Gastrocnemius medialis (tissue), 4 donors: ENCODE measurements at regions not wholly inside any gene's neighbourhood (a gene's known extent, or its start where the extent isn't known, plus 50 kb on each side); places are given as distances from the start of the nearest gene placed in this dataset.
A peak's percentile ranks its signal among the peaks of the same experiment; 100 is the strongest.

Source experiments
- ATAC-seq, 2 donors: fragments of 150-250 bp; one replicate each; pipeline ENCODE4 v1.9.1; 2016
- DNase-seq, 2 donors: peaks; one replicate each; pipeline ENCODE4 v3.0.0-alpha.2; 2019
- H3K27ac ChIP-seq, 4 donors: fragments of 200-600 bp; sonication (generic); 1 replicate in 1 of 4; 2 replicates in 3 of 4; pipeline ENCODE4 v1.5.1; 2016 to 2018; ENCODE audit warnings: mild to moderate bottlenecking in 2 of 4, moderate library complexity in 1 of 4
- H3K27me3 ChIP-seq, 3 donors: fragments of 200-600 bp; sonication (generic) in 2 of 3; 1 replicate in 1 of 3; 2 replicates in 2 of 3; pipeline versions ENCODE4 v1.5.1 to v1.6.0; 2016 to 2019; ENCODE audit warnings: mild to moderate bottlenecking in 1 of 3, moderate library complexity in 1 of 3
- H3K36me3 ChIP-seq, 2 donors: fragments of 200-600 bp; sonication (generic) in 1 of 2; one replicate each; pipeline ENCODE4 v1.5.1; 2017 to 2018
- H3K4me1 ChIP-seq, 2 donors: fragments of 200-600 bp; sonication (generic) in 1 of 2; one replicate each; pipeline ENCODE4 v1.5.1; 2016 to 2017; ENCODE audit warnings: mild to moderate bottlenecking in 2 of 2
- H3K4me3 ChIP-seq, 4 donors: fragments of 200-600 bp; sonication (generic) in 3 of 4; 1 replicate in 1 of 4; 2 replicates in 3 of 4; pipeline ENCODE4 v1.5.1; 2016 to 2019; ENCODE audit warnings: mild to moderate bottlenecking in 2 of 4
- H3K9me3 ChIP-seq, 3 donors: fragments of 200-600 bp; sonication (generic) in 2 of 3; 1 replicate in 1 of 3; 2 replicates in 2 of 3; pipeline ENCODE4 v1.5.1; 2016 to 2019
- POLR2A ChIP-seq, 2 donors: fragments of 450-650 bp; IDR thresholded peaks; one replicate each; pipeline ENCODE4 v1.6.1; 2017; ENCODE audit warnings: antibody characterized with exemption in 2 of 2, mild to moderate bottlenecking in 2 of 2, moderate library complexity in 2 of 2
- in situ Hi-C, 4 donors: fragments of 200-750 bp; cut with MboI; loops; one replicate each; pipeline versions ENCODE4 v1.15.0 to v1.8.0; 2017; ENCODE audit warnings: low sequenced_read_pairs in 4 of 4
- intact Hi-C: fragments of 100-400 bp; cut with DNase I; formaldehyde crosslinking; loops from one replicate; pipeline ENCODE4 v1.15.1; 2023; ENCODE audit warnings: low total_unique reads
- TF ChIP-seq, protein P1 (sequence below), 5 experiments: fragments of 450-650 bp in 3 of 5; fragments of 200-600 bp in 2 of 5; sonication (generic) in 2 of 5; IDR thresholded peaks in 4 of 5; conservative IDR thresholded peaks in 1 of 5; 1 replicate in 4 of 5; 2 replicates in 1 of 5; pipeline ENCODE4 v1.5.1; 2016 to 2019; ENCODE audit warnings: antibody characterized with exemption in 5 of 5, mild to moderate bottlenecking in 3 of 5, moderate library complexity in 3 of 5

DNA sequence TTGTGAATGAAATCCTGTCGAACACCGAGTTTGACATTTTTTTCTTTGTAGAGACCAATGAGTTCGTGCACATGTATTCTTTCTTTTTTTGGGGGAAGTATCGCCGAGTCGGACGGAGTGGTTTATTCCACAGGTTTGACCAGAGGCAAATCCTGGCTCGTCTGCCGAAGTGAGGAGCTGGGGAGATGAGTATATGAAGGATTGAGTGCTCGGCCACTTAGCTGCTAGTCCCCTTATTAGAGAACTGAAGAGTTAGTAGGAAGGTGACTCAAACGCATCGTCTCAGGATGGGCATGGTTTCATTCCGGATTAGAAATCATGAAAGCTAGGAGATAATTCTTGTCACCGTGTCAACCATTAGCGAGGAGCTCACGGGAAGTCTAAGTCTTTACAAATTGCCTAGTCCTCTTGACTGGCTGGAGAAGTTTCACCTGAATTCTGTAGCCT, 154.7 kb upstream of the GOLIM4 start:
- in situ Hi-C loops (no loop called here), intact Hi-C loops (no loop called here)
- ATAC-seq: no peak
- no peak overlapping the region for H3K27ac ChIP-seq
- peaks cover 10 to 21% of the 10 kb centered on the region in 2 donors for H3K4me1 ChIP-seq
- H3K36me3 ChIP-seq: no peaks in the 10 kb centered on the region
- DNase-seq: no peak
- TF ChIP-seq, protein P1, sequence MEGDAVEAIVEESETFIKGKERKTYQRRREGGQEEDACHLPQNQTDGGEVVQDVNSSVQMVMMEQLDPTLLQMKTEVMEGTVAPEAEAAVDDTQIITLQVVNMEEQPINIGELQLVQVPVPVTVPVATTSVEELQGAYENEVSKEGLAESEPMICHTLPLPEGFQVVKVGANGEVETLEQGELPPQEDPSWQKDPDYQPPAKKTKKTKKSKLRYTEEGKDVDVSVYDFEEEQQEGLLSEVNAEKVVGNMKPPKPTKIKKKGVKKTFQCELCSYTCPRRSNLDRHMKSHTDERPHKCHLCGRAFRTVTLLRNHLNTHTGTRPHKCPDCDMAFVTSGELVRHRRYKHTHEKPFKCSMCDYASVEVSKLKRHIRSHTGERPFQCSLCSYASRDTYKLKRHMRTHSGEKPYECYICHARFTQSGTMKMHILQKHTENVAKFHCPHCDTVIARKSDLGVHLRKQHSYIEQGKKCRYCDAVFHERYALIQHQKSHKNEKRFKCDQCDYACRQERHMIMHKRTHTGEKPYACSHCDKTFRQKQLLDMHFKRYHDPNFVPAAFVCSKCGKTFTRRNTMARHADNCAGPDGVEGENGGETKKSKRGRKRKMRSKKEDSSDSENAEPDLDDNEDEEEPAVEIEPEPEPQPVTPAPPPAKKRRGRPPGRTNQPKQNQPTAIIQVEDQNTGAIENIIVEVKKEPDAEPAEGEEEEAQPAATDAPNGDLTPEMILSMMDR (IDR thresholded peaks at IDR 0.05 in 4 of 5, conservative IDR thresholded peaks at IDR 0.05 in 1 of 5): no peak
- no peak for TF ChIP-seq POLR2A (IDR thresholded peaks at IDR 0.05)
- H3K9me3 ChIP-seq: no peaks in the 10 kb centered on the region
- H3K4me3 ChIP-seq: peak overlapping the region; percentile 57 to 77 (median 63)
- peaks cover 0 to 9% (median 5%) of the 10 kb centered on the region in 3 donors for H3K27me3 ChIP-seq

DNA sequence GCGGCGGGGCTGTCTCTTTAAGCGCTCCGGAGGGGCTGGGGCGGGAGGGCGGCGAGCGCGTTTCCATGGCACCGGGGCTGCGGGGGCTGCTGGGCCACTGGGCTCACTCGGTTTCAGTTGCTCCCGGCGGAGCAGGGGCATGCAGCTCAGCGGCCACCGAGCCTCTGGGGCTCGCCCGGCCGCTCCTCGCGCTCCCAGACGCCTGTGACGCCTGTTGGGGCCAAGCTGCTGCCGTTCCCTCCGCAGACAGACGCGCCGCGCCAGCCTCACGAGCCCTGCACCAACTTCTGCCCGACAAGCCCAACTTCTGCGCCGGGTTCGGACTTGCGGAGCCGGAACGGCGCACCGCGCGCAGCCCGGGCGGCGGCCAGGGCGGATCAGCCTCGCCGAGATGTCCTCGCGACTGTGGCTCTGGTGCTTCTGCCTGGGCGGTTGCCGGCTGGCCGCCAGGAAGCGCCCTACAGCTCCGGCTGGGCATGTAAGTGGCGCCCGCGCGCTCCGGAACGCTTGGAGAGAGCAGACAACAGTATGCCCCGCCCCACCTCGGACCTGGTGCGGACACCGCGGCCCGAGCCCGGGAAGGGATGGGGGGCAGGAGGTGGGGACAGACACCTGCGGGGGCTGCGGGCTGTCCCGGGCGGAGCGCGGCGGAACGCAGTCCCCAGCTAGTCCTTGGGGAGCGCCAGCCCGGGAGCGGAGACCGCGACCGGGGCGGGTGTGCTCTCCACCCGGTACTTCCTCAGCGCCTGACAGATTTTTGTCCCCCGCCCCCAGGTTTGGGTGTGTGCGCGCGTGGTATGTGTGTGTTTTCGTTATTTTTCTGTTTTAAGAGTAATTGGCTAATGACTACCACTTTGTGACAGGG, 154.1 kb upstream of the GOLIM4 start:
- H3K4me3 ChIP-seq: peak overlapping the region; percentile 57 to 77 (median 63)
- H3K36me3 ChIP-seq: no peaks in the 10 kb centered on the region
- DNase-seq (peak; percentile 20 to 22), ATAC-seq (peak; percentile 46 to 63)
- H3K27ac ChIP-seq: no peak overlapping the region
- in situ Hi-C loops: no loop called here
- TF ChIP-seq, protein P1 (IDR thresholded peaks at IDR 0.05 in 4 of 5, conservative IDR thresholded peaks at IDR 0.05 in 1 of 5): no peak
- no peak for TF ChIP-seq POLR2A (IDR thresholded peaks at IDR 0.05)
- no peaks in the 10 kb centered on the region for H3K9me3 ChIP-seq
- peaks cover 0 to 9% (median 5%) of the 10 kb centered on the region in 3 donors for H3K27me3 ChIP-seq
- H3K4me1 ChIP-seq: peaks cover 10 to 21% of the 10 kb centered on the region in 2 donors
- intact Hi-C loops: no loop called here

DNA sequence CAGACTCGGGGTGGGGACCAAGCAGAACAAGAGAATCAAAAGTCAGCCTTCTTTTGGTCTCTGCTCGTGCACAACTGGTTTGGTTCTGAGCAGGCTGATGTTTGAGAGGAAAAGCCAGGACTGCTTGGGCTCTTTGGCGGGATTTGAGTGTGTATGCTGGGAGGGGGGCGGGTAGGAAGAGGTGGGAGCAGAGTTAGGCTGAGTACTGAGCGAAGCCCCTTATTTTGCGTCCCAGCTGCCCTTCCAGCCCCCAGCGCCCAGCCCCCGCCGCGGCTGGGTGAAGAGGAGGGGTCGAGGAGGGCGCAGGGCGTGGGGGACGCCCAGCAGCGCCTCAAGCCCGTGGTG, 153.5 kb upstream of the GOLIM4 start:
- Histone ChIP-seq H3K9me3 (no peaks in the 10 kb centered on the region), H3K36me3 (no peaks in the 10 kb centered on the region), H3K27ac (no peak overlapping the region), H3K4me3 (peak overlapping the region; percentile 57 to 77 (median 63)), H3K27me3 (peaks cover 0 to 14% (median 5%) of the 10 kb centered on the region in 3 donors), H3K4me1 (peaks cover 10 to 21% of the 10 kb centered on the region in 2 donors)
- in situ Hi-C loops: no loop called here
- intact Hi-C loops: no loop called here
- no peak for DNase-seq
- TF ChIP-seq POLR2A (IDR thresholded peaks at IDR 0.05): no peak
- TF ChIP-seq, protein P1 (IDR thresholded peaks at IDR 0.05 in 4 of 5, conservative IDR thresholded peaks at IDR 0.05 in 1 of 5): no peak
- peak in 1 of 2 donors; percentile 21 for ATAC-seq

DNA sequence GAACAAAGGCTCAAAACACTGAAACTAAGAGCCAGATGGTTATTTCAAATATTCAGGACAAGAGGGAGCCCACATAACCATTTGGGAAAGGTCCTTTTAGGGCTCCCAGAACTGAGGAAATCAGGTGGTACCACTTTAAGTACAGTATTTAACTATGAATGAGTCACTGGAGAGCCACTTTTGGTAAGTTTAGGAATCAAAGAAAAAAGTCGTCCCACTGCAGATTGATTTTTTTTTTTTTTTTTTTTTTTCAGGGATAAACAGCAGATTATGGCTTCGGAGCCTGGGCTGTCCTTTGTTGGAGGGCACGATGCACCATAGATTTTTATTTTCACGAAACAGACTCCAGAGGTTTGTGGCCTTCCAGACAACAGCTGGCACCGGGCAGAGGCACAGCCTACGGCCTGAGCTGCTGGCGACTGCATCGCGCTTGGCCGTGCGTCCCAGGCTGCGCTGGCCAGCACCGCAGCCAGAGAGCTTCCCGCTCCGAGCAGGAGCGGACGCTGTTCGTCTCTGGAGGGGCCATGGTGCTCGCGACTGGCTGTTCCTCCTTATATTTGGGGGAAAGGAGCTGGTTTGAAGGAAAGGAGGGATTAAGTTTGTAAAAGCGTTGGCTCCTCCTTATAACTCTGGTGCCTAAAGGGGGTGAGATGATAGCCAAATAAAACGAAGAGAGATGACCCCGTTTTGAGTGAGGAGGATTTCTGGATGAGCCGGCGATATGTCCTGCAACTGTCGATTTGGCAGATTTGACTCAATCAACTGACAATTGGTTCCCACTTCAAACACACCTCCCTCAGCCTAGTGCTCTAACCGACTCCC, 152.9 kb upstream of the GOLIM4 start:
- H3K27ac ChIP-seq: no peak overlapping the region
- TF ChIP-seq POLR2A (IDR thresholded peaks at IDR 0.05): no peak
- TF ChIP-seq, protein P1 (IDR thresholded peaks at IDR 0.05 in 4 of 5, conservative IDR thresholded peaks at IDR 0.05 in 1 of 5): no peak
- intact Hi-C loops (no loop called here), in situ Hi-C loops (no loop called here)
- peaks cover 0 to 14% (median 5%) of the 10 kb centered on the region in 3 donors for H3K27me3 ChIP-seq
- peaks cover 10 to 21% of the 10 kb centered on the region in 2 donors for H3K4me1 ChIP-seq
- H3K36me3 ChIP-seq: no peaks in the 10 kb centered on the region
- H3K9me3 ChIP-seq: no peaks in the 10 kb centered on the region
- peak overlapping the region; percentile 57 to 77 (median 63) for H3K4me3 ChIP-seq
- DNase-seq (no peak), ATAC-seq (no peak)
